ENCODE measurements at regions not wholly inside any gene's neighbourhood (a gene's known extent, or its start where the extent isn't known, plus 50 kb on each side); places are given as distances from the start of the nearest gene placed in this dataset.

GRCh38 chr3:145639875-145640274, 521.1 kb downstream of the PLOD2 start:
- ChIA-PET CTCF (no interaction called here), POLR2A (no interaction called here)
- Histone ChIP-seq H3K4me3 (ENCODE audit: low read depth, low read length) (no peak overlapping the region), H3K9me3 (ENCODE audit: control insufficient read depth, insufficient read depth, low read length) (no peaks in the 10 kb centered on the region), H3K27ac (ENCODE audit: low read depth, low read length) (no peak overlapping the region), H3K27me3 (ENCODE audit: control insufficient read depth, insufficient read depth, low read length) (no peaks in the 10 kb centered on the region)
- no peak for DNase-seq (ENCODE audit: low read depth, low spot score)
- TF ChIP-seq CTCF (IDR thresholded peaks at IDR 0.05; ENCODE audit: low read depth, low read length) = no peak

- no peaks in the 10 kb centered on the region for H3K9me3 ChIP-seq (ENCODE audit: control insufficient read depth, insufficient read depth, low read length)
- ChIA-PET CTCF (no interaction called here), POLR2A (no interaction called here)
- no peak for TF ChIP-seq CTCF (IDR thresholded peaks at IDR 0.05; ENCODE audit: low read depth, low read length)
- H3K4me3 ChIP-seq (ENCODE audit: low read depth, low read length) = no peak overlapping the region
- no peak for DNase-seq (ENCODE audit: low read depth, low spot score)
- no peaks in the 10 kb centered on the region for H3K27me3 ChIP-seq (ENCODE audit: control insufficient read depth, insufficient read depth, low read length)
- H3K27ac ChIP-seq (ENCODE audit: low read depth, low read length) = no peak overlapping the region
These were observed 512.6 kb downstream of the PLOD2 start for GRCh38 chr3:145648396-145648795.

GRCh38 chr3:145649368-145649887, 511.6 kb downstream of the PLOD2 start:
- CTCF ChIA-PET = no interaction called here

GRCh38 chr3:145650170-145650569, 510.8 kb downstream of the PLOD2 start:
- Histone ChIP-seq H3K27me3 (ENCODE audit: control insufficient read depth, insufficient read depth, low read length) (no peaks in the 10 kb centered on the region), H3K9me3 (ENCODE audit: control insufficient read depth, insufficient read depth, low read length) (no peaks in the 10 kb centered on the region), H3K4me3 (ENCODE audit: low read depth, low read length) (no peak overlapping the region), H3K27ac (ENCODE audit: low read depth, low read length) (no peak overlapping the region)
- ChIA-PET CTCF (no interaction called here), POLR2A (no interaction called here)
- no peak for TF ChIP-seq CTCF (IDR thresholded peaks at IDR 0.05; ENCODE audit: low read depth, low read length)
- no peak for DNase-seq (ENCODE audit: low read depth, low spot score)

More at GRCh38 chr3:145649368-145649887, 511.6 kb downstream of the PLOD2 start:
- Histone ChIP-seq H3K9me3 (ENCODE audit: control insufficient read depth, insufficient read depth, low read length) (no peaks in the 10 kb centered on the region), H3K27me3 (ENCODE audit: control insufficient read depth, insufficient read depth, low read length) (no peaks in the 10 kb centered on the region), H3K27ac (ENCODE audit: low read depth, low read length) (no peak overlapping the region), H3K4me3 (ENCODE audit: low read depth, low read length) (no peak overlapping the region)
- no peak for DNase-seq (ENCODE audit: low read depth, low spot score)
- POLR2A ChIA-PET = no interaction called here
- TF ChIP-seq CTCF (IDR thresholded peaks at IDR 0.05; ENCODE audit: low read depth, low read length) = no peak

GRCh38 chr3:145671121-145671520, 489.9 kb downstream of the PLOD2 start:
- TF ChIP-seq CTCF (IDR thresholded peaks at IDR 0.05; ENCODE audit: low read depth, low read length) = no peak
- Histone ChIP-seq H3K4me3 (ENCODE audit: low read depth, low read length) (no peak overlapping the region), H3K9me3 (ENCODE audit: control insufficient read depth, insufficient read depth, low read length) (no peaks in the 10 kb centered on the region), H3K27me3 (ENCODE audit: control insufficient read depth, insufficient read depth, low read length) (no peaks in the 10 kb centered on the region), H3K27ac (ENCODE audit: low read depth, low read length) (no peak overlapping the region)
- DNase-seq (ENCODE audit: low read depth, low spot score) = no peak
- POLR2A ChIA-PET = no interaction called here
- CTCF ChIA-PET = no interaction called here
